Stomach (tissue), 8 donors: ENCODE measurements at regions not wholly inside any gene's neighbourhood (a gene's known extent, or its start where the extent isn't known, plus 50 kb on each side); places are given as distances from the start of the nearest gene placed in this dataset.

Experiments
- DNase-seq, 2 donors: peaks; one replicate each; pipeline versions ENCODE4 v3.0.0 to v3.0.0-alpha.2; 2013 to 2019
- H3K27ac ChIP-seq, 5 donors: fragments of 200-600 bp in 4 of 5; sonication (generic) in 4 of 5; one replicate each; pipeline ENCODE4 v1.5.1; 2013 to 2019; ENCODE audit warnings: mild to moderate bottlenecking in 1 of 5, moderate library complexity in 1 of 5
- H3K27me3 ChIP-seq, 3 donors: fragments of 200-600 bp; sonication (generic); one replicate each; pipeline ENCODE4 v1.5.1; 2017 to 2019; ENCODE audit warnings: mixed run types in 1 of 3
- H3K36me3 ChIP-seq, 4 donors: fragments of 200-600 bp; sonication (generic); 1 replicate in 3 of 4; 2 replicates in 1 of 4; pipeline ENCODE4 v1.5.1; 2016 to 2019
- H3K4me1 ChIP-seq, 4 donors: fragments of 200-600 bp; sonication (generic); one replicate each; pipeline ENCODE4 v1.5.1; 2016 to 2019
- H3K4me3 ChIP-seq, 4 donors: fragments of 200-600 bp; sonication (generic) in 3 of 4; one replicate each; pipeline ENCODE4 v1.5.1; 2016 to 2019; ENCODE audit warnings: mild to moderate bottlenecking in 1 of 4
- H3K9me3 ChIP-seq, 4 donors: fragments of 200-600 bp; sonication (generic); one replicate each; pipeline ENCODE4 v1.5.1; 2016 to 2019
- EP300 ChIP-seq: sonication (generic); formaldehyde crosslinking; IDR thresholded peaks from one replicate; pipeline ENCODE4 v1.6.1; 2017; ENCODE audit warnings: antibody characterized with exemption
- POLR2A ChIP-seq, 4 donors: fragments of 450-650 bp; IDR thresholded peaks; one replicate each; pipeline ENCODE4 v1.6.1; 2016; ENCODE audit warnings: antibody characterized with exemption in 4 of 4, control low read depth in 2 of 4, mild to moderate bottlenecking in 1 of 4, moderate library complexity in 1 of 4
- POLR2AphosphoS5 ChIP-seq, 3 donors: sonication (generic); formaldehyde crosslinking; IDR thresholded peaks; one replicate each; pipeline ENCODE4 v1.6.1; 2016; ENCODE audit warnings: antibody characterized with exemption in 3 of 3
- WGBS, 5 donors: extraction: QIAGEN DNeasy Blood & Tissue Kit in 3 of 5; methylation state at CpG; one replicate each; pipeline versions ENCODE4 v1.1.5 to v1.1.7; 2013 to 2018; 5-methylcytosine and 5-hydroxymethylcytosine counted together
- intact Hi-C: fragments of 100-400 bp; cut with DNase I; formaldehyde crosslinking; loops from one replicate; pipeline ENCODE4 v1.15.1; 2023; ENCODE audit warnings: low total_unique reads
- TF ChIP-seq, protein P1 (sequence below), 7 experiments: fragments of 450-650 bp in 4 of 7; fragments of 200-600 bp in 3 of 7; sonication (generic) in 3 of 7; IDR thresholded peaks; one replicate each; pipeline ENCODE4 v1.5.1; 2016 to 2019; ENCODE audit warnings: antibody characterized with exemption in 7 of 7, control low read depth in 2 of 7, mild to moderate bottlenecking in 1 of 7
- donor health status: healthy with polysubstance abuse.
- donor health status: Bipolar disorder and iron deficiency.
- donor health status: healthy.

DNA sequence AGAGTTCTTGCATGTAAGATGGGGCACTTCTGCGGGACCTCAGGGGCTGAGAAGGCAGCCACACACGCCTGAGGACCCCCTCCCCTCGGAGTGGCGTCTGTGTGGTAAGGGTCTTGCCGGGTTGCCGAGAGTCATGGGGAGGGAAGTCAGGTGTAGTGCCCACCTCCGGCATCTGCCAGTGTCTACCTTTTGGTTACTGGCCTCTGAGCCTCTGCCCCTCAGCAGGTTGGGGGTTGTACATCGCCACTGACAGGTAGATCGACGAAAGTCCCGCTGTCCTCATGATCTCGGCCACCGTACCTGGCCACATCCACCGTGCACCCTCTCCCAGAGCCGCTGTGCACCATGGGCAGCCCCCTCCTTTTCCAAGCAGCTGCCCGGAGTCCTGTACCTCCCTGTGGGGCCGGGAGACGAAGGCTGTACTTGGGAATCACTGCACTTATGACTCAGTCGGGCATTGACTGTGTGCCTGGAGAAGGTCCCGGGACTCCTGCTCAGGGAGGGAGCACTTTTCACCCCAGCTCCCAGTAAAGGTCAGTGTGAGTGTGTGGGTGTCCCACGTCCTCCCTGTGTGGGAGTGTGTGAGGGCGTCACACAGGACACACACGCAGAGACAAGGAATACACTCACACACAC lies 332.4 kb upstream of the MYT1L start:
- H3K27me3 ChIP-seq = no peaks in the 10 kb centered on the region
- H3K36me3 ChIP-seq = no peaks in the 10 kb centered on the region
- TF ChIP-seq POLR2AphosphoS5 (IDR thresholded peaks at IDR 0.05) (no peak), POLR2A (IDR thresholded peaks at IDR 0.05) (no peak), EP300 (no peak)
- TF ChIP-seq, protein P1, sequence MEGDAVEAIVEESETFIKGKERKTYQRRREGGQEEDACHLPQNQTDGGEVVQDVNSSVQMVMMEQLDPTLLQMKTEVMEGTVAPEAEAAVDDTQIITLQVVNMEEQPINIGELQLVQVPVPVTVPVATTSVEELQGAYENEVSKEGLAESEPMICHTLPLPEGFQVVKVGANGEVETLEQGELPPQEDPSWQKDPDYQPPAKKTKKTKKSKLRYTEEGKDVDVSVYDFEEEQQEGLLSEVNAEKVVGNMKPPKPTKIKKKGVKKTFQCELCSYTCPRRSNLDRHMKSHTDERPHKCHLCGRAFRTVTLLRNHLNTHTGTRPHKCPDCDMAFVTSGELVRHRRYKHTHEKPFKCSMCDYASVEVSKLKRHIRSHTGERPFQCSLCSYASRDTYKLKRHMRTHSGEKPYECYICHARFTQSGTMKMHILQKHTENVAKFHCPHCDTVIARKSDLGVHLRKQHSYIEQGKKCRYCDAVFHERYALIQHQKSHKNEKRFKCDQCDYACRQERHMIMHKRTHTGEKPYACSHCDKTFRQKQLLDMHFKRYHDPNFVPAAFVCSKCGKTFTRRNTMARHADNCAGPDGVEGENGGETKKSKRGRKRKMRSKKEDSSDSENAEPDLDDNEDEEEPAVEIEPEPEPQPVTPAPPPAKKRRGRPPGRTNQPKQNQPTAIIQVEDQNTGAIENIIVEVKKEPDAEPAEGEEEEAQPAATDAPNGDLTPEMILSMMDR (IDR thresholded peaks at IDR 0.05) = no peak
- no peak for DNase-seq
- H3K4me1 ChIP-seq = peaks cover 0 to 17% (median 12%) of the 10 kb centered on the region in 4 donors
- WGBS, 5 donors = 65 to 83% (median 75%) methylated on average over 16 to 23 of the region's 23 CpGs
- H3K4me3 ChIP-seq = no peak overlapping the region
- H3K9me3 ChIP-seq = peaks cover 0 to 13% (median 4%) of the 10 kb centered on the region in 4 donors
- no peak overlapping the region for H3K27ac ChIP-seq
- intact Hi-C loops = no loop called here

DNA sequence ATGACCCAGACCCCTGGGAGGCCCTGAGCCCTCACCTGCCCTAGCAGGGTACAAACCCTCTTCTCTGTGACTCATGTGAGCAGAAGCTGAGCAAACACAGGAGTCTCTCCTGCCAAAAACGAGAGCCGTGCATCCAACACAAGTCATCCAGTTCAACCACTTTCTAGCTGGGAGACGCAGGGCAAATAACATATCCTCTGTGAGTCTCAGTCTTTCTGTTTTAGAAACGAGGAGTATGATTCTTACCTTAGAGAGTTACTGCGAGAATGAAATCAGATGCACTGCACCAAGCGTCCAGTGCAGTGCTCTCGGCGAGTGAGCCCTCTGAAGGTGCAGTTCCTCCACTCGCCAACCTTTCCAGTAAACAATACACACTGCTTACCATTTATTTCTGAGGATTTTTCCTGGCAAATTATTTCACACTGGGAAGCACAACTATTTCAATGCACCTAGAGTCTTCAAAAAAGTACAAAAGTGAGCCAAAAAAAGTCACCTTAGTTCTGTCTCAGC lies 331.8 kb upstream of the MYT1L start:
- intact Hi-C loops = no loop called here
- TF ChIP-seq EP300 (no peak), POLR2AphosphoS5 (IDR thresholded peaks at IDR 0.05) (no peak), POLR2A (IDR thresholded peaks at IDR 0.05) (no peak)
- TF ChIP-seq, protein P1 (IDR thresholded peaks at IDR 0.05) = no peak

DNA sequence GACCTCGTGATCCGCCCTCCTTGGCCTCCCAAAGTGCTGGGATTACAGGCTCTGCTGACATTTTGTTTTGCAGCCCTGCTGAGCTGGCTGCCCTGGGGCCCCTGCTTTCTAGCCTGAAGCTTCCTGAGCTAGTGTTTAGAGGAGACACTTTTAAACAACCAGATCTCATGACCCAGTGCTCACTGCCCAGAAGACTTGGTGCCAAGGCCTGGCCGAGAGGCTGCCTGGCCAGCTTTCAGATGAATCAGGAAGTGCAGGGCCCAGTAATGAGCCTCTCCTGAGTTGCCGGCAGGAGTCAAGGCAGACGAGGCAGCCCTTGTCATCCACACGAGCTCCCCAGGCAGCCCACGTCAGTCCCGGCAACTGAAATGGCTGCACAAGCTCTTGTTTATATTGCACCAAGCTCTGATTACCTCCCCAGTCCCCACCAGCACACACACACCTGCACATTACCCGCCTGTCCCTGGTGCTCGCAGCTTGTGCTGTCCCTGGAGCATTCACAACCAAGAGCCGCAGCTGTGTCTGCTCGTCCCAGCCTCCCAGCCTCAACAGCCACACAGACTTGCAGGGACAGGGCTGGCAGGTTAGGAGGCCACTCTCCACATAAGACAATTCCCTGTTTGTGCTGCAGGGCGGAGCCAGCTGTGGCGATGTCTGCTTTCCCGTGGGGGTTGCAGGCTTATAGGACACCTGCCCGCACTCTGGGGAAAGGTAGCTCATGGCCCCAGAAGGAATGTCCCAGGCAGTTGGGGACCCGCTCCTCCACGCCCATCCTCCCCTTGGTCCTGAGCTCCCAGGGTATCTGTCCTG lies 331.2 kb upstream of the MYT1L start:
- intact Hi-C loops = no loop called here
- Histone ChIP-seq H3K27me3 (peaks cover 0 to 6% (median 0%) of the 10 kb centered on the region in 3 donors), H3K4me3 (no peak overlapping the region), H3K27ac (peak overlapping the region in 1 of 5 donors; percentile 9), H3K36me3 (no peaks in the 10 kb centered on the region), H3K9me3 (peaks cover 0 to 13% (median 4%) of the 10 kb centered on the region in 4 donors), H3K4me1 (peaks cover 0 to 17% (median 12%) of the 10 kb centered on the region in 4 donors)
- 37 to 51% (median 45%) methylated on average over 12 to 18 of the region's 18 CpGs for WGBS, 5 donors
- peak in 1 of 2 donors; percentile 50 for DNase-seq
- no peak for TF ChIP-seq POLR2A (IDR thresholded peaks at IDR 0.05)
- TF ChIP-seq, protein P1 (IDR thresholded peaks at IDR 0.05) = no peak
- no peak for TF ChIP-seq POLR2AphosphoS5 (IDR thresholded peaks at IDR 0.05)

More for the DNA sequence above, 331.8 kb upstream of the MYT1L start:
- no peaks in the 10 kb centered on the region for H3K27me3 ChIP-seq
- H3K4me3 ChIP-seq = no peak overlapping the region
- no peak overlapping the region for H3K27ac ChIP-seq
- WGBS, 5 donors = 27 to 56% (median 39%) methylated on average over 9 of the region's 9 CpGs
- DNase-seq = no peak
- peaks cover 0 to 17% (median 12%) of the 10 kb centered on the region in 4 donors for H3K4me1 ChIP-seq
- peaks cover 0 to 13% (median 4%) of the 10 kb centered on the region in 4 donors for H3K9me3 ChIP-seq
- H3K36me3 ChIP-seq = no peaks in the 10 kb centered on the region

DNA sequence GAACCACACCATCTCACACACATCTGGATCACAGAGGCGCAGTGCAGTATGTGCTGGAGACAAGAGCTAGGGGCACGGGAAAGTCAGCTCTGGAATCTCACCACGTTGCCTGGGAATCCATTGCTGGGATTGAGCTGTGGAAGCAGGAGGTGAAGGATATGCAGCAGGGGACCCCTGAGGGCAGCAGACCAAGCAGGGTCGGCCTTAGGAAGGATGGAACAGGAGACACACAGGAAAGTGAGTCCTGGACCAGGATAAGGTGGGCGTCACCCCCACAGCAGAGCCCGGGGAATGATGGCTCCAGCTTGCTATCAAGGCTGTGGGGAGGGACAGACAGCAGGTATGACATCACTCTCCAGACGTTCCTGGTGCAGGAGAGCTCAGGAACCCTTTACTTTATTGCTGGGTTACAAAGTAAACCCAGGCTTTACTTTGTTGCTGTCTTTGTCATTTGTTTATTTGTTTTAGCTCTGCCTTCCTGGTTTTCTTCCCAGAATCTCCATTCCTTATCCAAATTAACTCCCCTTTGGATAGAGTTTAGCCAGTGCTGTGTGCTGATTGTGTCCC lies 329.8 kb upstream of the MYT1L start:
- Histone ChIP-seq H3K27me3 (peaks cover 0 to 10% (median 0%) of the 10 kb centered on the region in 3 donors), H3K4me1 (peaks cover 0 to 29% (median 18%) of the 10 kb centered on the region in 4 donors), H3K36me3 (no peaks in the 10 kb centered on the region), H3K4me3 (no peak overlapping the region), H3K9me3 (peaks cover 0 to 13% (median 4%) of the 10 kb centered on the region in 4 donors), H3K27ac (no peak overlapping the region)
- 67 to 77% (median 69%) methylated on average over 7 of the region's 7 CpGs for WGBS, 5 donors
- intact Hi-C loops = no loop called here
- DNase-seq = no peak
- no peak for TF ChIP-seq POLR2AphosphoS5 (IDR thresholded peaks at IDR 0.05)
- TF ChIP-seq, protein P1 (IDR thresholded peaks at IDR 0.05) = no peak
- no peak for TF ChIP-seq POLR2A (IDR thresholded peaks at IDR 0.05)
- TF ChIP-seq EP300 = no peak
